Suppressor macrophage treated with lipopolysaccharide for 1 hour (primary cell): ENCODE measurements at regions not wholly inside any gene's neighbourhood (a gene's known extent, or its start where the extent isn't known, plus 50 kb on each side); places are given as distances from the start of the nearest gene placed in this dataset.

Source experiments
- DNase-seq, 3 donors: peaks; one replicate each; pipeline ENCODE4 v3.0.0-alpha.2; 2020 to 2022

DNA sequence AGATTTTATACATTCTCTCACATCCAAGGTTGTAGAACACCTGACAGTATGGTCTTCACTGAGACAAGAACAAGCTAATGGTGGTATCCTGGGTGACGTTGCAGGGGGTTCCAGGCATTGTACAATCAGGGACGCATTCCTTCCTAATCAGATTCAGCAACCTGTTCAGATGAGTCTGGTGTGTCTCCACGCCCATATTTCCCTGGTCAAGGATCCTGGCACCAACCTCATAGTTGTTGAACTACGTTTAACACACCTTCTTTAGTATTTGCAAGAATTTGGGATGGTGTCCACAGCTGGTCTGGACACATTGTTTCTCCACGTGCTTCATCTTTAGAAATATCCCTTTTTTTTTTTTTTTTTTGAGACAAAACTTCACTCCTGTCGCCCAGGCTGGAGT lies 161.0 kb upstream of the CDYL start:
- DNase-seq = no peak

- no peak for DNase-seq
These were observed 161.6 kb upstream of the CDYL start for GRCh38 chr6:4614637-4615036.

- no peak for DNase-seq
These were observed 162.4 kb upstream of the CDYL start for GRCh38 chr6:4613795-4614194.

GRCh38 chr6:4613381-4613780 lies 162.8 kb upstream of the CDYL start:
- DNase-seq = no peak

GRCh38 chr6:4612636-4613171 lies 163.5 kb upstream of the CDYL start:
- DNase-seq = peak; percentile 52 to 74 (median 54)

- no peak for DNase-seq
These were observed 164.6 kb upstream of the CDYL start for GRCh38 chr6:4611429-4612129.

DNA sequence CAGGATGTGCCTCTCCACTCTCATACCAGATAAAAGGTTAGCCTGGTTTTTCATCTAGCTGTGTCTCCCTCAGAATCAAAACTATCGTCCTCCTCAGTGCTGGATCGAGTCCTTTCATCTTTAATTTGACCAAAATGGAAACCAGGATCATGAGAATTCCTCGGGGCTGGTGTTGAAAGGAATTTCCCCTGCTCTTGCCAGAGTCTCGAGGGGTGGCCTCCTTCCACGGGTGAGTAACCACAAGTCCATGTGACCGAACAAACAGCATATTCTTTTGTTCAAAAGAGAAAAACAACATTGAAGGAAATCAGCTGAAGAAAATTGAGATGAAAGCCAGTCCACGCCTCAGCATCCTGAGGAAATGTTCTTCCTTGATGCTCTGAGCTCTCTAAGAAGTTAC lies 165.9 kb upstream of the CDYL start:
- peak; percentile 49 to 63 (median 56) for DNase-seq

GRCh38 chr6:4608361-4609115 lies 167.7 kb upstream of the CDYL start:
- no peak for DNase-seq

GRCh38 chr6:4607793-4608192 lies 168.4 kb upstream of the CDYL start:
- DNase-seq = no peak

DNA sequence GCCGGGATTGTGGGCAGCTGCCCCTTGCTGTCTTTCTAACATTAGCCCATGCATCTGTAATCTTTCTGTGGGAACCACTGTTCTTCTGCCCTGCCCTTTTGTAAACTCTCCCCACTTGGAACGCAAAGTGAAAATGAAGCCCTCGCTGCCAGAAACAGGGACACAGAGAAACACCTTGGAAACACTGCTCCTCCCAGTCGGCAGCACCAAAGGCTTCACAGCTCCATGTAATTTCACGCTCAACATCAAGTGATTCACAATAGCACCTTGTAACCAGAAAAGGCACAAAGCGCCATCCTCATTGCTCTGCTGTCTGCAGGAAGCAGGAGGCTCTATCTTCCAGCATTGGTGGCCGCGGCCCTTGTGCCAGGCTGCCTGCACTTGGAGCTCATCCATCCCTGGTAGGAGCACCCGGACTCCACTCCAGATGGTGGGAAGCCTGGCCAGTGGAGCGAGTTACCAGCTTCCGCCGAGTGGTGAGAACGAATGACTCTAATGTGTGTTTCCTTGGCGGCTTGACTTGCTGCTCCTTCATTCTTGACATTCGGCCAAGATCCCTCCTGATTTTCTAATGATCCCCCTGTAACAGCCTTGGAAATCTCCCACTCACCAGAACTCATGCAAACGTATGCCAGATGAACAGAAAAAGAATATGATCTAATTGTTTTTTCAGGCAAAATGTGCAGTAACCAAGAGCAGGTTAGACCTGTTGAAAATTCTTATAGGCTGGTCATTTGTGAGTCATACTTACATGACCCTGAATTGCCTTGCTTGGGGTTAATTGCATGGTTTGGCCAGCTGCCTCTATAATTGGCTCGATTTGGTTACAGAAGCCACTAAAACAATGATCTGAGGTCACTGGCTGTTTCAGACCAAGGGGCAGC lies 169.1 kb upstream of the CDYL start:
- peak in 2 of 3 donors; percentile 11 to 25 for DNase-seq

DNA sequence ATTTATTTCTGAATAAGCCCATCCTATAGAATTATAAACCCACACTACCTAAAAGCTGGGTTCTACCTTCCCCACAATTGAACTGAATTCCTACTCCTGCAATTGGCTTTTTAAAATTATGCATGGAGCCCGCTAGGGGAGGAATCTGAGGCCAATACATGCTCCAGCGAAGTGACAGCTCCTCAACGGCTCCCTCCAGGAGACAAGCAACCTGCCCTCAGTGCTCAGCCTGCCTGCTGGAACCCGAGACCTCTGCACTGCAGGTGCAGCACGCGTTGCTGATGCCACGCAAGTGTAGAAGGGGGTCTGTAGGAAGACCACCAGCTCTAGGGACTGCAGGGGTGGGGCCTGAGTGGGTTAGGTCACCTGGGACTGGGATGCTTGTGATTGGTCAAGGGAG lies 170.2 kb upstream of the CDYL start:
- DNase-seq = no peak

- DNase-seq = no peak
These were observed 172.3 kb upstream of the CDYL start for GRCh38 chr6:4603856-4604369.

DNA sequence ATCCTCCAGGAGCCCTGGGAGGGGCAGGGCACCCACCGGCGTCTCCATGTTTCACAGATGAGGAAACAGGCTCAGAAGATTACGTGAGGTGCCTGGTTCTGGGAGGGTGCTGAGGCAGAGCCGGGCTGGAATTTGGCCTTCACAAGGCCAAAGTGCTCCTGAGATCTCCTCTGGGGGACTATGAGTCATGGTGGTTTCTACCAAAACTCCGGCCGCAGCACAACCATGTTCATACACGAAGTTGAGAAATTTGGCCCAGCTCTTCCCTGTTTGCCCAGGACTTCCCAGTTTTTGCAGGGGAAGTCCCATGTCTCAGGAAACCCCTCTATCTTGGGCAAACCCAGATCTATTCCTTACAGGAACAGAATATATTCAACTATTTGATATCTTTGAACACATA lies 172.9 kb upstream of the CDYL start:
- DNase-seq = peak; percentile 95 to 99 (median 98)

GRCh38 chr6:4599924-4600323 lies 176.3 kb upstream of the CDYL start:
- DNase-seq = no peak

- DNase-seq = peak; percentile 47 to 65 (median 57)
These were observed 177.7 kb upstream of the CDYL start for GRCh38 chr6:4598384-4598995.

DNA sequence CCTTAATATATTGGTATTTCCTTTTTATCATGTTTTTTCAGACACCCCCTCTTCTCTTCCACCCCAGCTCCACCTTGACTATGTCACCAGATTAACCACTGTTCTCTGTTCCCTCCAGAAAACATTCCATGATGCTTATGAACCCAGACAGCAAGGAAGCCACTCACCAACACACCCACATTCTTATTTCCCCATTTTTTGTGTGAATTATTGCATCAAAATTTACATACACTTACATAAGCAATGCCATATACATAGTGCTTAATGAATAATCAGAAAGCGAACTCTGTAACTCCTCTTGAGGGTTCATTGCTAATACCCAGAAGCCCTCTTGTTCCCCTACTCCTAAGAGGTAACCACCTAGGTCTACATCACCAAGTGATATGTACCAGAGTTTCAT lies 182.3 kb upstream of the CDYL start:
- peak; percentile 63 to 88 (median 84) for DNase-seq

- DNase-seq = peak in 2 of 3 donors; percentile 26 to 43
These were observed 184.2 kb upstream of the CDYL start for GRCh38 chr6:4592026-4592425.

GRCh38 chr6:4591218-4591617 lies 185.0 kb upstream of the CDYL start:
- no peak for DNase-seq

DNA sequence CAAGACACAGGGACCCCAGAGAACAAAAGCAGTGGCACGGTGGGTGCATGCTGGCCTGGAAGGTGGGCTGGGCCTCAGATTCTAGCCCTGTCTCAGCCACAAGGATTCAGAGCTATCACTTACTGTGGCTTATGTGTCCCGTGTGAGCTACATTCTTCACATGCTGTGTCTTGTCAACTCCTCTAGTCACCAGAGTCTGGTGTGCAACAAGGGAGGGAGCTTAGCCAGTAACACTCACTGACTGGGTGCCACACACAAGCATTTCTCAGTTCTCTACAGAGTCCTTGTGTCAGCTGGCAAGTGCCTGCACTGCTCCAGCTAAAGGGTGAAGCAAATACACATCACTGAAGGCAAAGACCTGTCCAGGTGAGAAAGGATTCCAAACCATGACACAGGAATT lies 186.9 kb upstream of the CDYL start:
- no peak for DNase-seq

DNA sequence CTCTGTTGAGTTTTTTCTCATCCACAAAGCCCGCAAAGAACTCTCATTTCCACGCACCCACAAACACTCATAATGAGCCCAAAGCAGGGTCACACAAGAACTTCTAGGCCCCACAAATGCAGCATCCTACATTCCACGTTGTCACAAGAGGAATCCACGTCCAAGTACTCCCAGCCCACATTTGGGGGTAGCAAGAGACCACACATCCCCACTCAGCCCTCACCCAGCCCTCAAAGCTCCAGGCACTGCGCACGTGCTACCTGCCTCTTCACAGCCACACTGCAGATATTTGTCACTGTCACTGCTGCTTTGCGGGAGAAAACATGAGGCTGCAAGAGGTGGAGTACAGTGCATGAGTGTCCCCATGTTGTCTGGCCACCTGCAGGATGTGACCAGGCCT lies 187.6 kb upstream of the CDYL start:
- no peak for DNase-seq

- no peak for DNase-seq
These were observed 188.0 kb upstream of the CDYL start for GRCh38 chr6:4588163-4588562.

DNA sequence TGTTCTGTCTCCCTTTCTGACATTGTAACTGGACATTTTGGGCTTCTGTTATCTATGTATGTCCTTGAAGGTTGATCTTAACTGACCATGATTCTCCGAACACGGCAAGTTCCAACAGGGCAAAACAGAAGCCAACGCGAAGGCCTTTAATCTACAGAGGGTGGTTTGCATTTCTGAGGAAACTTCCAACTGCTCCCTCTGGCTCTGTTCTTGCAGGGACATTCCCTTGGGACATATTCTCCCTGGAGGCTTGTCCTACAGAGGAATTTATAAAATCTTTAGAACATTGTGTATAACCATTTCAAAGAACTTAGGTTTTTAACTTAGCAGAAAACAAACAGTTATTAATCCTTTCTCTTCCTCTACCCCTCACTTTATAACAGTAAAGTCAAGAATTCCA lies 189.0 kb upstream of the CDYL start:
- DNase-seq = no peak

DNA sequence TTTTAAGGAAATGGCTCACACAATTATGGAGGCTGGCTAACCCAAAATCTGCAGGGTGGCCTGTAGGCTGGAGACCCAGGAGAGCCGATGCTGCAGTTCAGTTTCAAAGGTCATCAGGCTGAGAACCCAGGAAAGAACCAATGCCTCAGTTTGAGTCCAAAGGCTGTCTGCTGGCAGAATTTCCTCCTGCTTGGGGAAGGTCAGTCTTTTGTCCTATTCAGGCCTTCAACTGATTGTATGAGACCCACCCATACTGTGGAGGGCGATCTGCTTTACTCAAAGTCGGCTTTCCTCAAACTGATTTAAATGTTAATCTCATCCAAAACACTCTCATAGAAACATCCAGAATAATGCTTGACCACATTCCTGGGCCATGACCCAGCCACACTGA lies 189.7 kb upstream of the CDYL start:
- no peak for DNase-seq
